ENCODE measurements at regions not wholly inside any gene's neighbourhood (a gene's known extent, or its start where the extent isn't known, plus 50 kb on each side); places are given as distances from the start of the nearest gene placed in this dataset.
"Not testable (repeated sequence)": the region's sequence is repeated elsewhere in the genome, so short reads cannot be mapped to it uniquely, and the experiment has no call there.

DNA sequence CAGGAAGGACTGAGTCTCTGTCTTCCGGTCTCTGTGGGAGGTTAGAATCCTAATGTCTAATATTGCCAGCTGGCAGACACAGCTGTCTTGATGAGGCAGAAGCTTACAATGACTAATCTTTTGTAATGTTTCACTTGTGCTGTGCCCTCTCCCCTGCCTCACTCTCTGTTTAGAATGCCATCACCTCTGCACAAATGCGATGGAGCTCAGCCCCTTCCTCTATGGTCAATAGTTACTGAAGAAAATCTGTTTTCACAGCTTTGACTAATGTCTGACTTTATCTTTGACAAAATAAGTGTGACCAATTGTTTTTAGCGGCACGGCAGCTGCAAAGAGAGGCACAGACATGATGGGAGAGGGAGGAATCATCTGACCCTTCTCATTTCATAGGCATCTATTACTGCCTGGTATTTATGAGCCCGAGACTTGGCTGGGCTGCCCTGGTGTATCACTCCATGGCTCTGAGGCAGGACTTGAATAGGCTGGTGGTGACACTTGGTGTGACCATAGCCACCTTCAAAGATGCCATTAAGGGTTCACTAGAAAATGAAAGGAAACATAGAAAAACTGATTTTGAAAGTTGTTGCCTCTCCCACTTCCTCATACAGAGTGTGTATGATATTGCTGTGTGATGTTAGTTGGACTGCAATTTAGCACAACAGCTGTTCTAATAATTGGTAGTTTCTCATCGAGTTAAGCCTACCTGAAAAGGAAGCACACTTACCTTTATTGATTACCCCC lies 163.2 kb upstream of the NBPF11 start:
- DNase-seq (ENCODE audit: low spot score): no peak

DNA sequence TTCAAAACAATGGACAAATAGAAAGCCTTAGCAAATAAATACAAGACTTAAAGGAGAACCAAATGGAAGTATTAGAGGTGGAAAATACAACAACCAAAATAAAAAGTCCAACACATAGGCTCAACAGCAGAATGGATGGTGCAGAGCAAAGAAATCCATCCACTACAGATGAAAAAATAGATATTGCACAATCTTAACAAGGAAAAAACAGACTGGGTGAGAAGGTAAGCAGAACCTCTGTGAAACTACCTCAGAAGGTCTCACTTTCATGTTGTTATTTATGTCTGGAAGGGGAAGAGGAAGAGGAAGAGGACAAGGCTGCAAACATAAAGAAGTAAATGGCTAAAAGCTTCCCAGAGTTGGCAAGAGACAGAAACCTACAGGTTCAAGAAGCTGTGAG lies 158.7 kb upstream of the NBPF11 start:
- DNase-seq (ENCODE audit: low spot score): no peak

DNA sequence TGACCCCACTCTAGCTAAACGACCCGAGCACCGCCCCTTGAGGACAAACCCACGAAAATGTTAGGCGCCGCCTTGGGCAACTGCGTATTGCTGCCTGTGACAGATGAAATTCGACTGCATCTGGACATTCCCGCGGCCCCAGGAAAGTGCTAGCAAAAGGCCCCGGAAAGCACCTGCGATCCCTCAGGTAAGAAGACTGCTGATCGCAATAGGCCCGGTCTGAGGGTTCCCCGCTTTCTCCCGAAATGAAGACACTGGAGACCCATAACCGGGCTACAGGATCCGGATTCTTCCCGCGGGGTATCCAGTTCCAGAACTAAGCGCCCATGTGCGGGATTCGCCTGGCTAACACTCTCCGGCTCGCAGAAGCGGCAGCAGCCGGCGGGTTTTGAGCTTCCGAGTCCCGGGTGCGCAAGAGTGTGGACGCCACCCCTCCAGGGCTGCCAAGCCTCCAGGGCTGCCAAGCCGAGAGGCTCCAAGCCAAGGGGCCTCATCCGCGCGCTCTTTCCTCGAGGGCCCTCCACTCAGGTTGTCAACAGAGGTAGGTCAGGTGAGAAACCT lies 157.9 kb upstream of the NBPF11 start:
- no peak for DNase-seq (ENCODE audit: low spot score)

DNA sequence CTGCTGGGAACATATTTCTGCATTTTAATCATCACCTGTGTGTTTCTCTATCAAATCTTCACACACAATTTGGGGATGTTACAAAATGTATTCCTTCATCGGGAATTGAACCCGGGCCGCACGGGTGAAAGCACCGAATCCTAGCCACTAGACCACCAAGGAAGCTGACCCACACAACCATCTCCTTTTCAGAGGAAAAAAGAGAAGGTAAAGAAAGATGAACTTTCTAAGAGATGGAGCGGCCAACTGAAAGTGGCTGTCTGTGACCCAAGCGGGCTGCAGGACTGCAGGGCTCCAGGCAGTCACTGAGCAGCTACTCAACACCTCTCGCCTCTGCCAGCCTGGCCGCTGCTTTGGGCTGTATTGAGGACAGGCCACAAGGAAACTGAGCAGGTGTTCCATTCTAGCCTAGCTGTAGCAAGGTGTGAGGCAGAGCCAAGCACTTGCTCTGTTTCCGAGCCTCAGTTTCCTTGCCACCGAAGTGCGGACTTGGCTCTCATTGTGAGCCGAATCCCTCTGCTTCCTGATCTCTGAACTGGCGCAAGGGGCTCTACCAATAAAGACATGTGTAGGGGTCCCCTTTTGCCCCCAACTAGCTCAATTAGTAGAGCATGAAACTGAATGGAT lies 156.9 kb upstream of the NBPF11 start:
- DNase-seq (ENCODE audit: low spot score): no peak

DNA sequence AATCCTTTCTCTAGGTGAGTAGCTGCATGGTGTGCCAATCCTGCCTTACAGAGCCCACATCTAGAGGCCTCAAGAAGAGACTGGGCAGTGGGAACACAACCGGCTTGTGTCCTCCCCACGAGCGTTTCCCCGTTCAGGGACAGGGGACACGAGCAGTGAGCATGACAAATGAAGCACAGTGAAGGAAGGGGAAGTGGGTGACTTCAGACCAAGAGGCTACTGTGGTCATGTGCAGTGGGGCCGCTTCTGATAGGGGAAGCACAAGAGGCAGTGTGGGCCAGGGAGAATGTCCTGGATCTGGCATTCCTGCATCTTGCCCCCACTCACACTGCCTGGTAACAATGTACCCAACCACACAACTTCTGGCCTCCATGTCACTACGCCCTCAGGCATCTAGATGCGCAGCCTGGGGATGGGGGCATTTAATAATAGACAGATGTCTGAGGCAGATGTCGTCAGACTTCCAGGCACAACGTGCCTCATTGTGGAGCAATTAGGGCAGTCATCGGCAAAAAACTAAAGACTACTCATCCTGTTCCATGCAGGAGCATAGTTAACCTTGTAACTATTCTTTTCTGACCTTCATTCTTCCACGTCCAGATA lies 155.6 kb upstream of the NBPF11 start:
- no peak for DNase-seq (ENCODE audit: low spot score)

DNA sequence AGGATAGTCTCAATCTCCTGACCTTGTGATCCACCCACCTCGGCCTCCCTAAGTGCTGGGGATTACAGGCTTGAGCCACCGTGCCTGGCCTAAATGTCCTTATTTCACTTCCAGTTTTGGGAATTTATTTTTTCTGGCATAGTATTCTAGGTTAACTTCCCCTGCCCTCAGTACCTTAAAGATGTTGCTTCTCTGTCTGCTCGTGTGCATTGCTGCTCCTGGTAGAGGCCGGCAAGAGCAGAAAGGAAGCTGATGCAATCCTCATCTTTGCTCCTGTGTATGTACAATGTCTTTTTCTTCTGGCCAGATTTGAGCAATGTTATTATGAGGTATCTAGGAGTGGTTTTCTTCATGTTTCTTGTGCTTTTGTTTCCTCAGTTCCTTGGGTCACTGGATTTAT lies 152.9 kb upstream of the NBPF11 start:
- not testable (repeated sequence) for DNase-seq (ENCODE audit: low spot score)

- DNase-seq (ENCODE audit: low spot score): not testable (repeated sequence)
Observed at GRCh38 chr1:148302586-148303364, 150.7 kb upstream of the NBPF11 start.

DNA sequence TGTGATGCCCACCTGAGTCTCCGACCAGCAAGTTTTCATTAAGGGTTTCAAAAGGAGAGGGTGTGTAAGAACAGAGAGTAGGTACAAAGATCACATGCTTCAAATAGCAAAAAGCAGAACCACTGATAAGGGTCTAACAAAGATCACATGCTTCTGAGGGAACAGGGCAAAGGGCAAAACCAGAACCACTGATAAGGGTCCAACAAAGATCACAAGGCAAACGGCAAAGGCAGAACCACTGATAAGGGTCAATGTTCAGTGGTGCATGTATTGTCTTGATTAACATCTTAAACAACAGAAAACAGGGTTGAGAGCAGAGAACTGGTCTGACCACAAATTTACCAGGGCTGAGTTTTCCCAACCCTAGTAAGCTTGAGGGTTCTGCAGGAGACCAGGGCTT lies 145.8 kb upstream of the NBPF11 start:
- not testable (repeated sequence) for DNase-seq (ENCODE audit: low spot score)

GRCh38 chr1:148296511-148296910 lies 144.4 kb upstream of the NBPF11 start:
- no peak for DNase-seq (ENCODE audit: low spot score)

DNA sequence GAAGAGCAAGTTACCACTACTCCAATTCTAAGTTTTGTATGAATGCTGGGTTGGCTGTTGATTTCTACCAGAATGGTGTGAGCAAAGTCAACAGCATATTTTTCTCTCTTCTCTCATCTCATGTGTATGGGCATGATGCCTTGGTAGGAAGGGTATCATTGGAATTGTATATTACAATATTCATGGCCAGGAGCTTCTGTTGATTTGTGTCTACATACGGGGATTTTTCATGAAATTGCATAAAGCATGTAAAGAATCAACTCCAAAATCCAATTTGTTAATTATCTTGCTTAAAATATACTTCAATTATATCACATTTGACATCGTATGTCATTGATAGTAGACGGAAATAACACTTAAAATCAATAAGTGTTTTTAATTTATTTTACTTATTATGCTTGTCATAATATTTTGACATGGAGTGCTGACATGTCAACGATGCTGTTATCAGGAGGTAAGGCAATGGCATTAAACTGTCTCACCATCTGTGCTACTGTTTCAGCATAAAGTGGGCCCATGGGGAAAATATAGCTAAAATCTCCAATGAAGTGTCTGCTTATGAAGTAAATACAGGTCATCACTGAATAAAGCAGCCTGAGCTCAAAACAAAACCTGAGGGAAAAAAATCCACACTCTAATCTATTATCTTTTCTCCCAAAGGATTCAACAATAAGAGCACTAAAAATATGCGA lies 142.2 kb upstream of the NBPF11 start:
- no peak for DNase-seq (ENCODE audit: low spot score)

DNA sequence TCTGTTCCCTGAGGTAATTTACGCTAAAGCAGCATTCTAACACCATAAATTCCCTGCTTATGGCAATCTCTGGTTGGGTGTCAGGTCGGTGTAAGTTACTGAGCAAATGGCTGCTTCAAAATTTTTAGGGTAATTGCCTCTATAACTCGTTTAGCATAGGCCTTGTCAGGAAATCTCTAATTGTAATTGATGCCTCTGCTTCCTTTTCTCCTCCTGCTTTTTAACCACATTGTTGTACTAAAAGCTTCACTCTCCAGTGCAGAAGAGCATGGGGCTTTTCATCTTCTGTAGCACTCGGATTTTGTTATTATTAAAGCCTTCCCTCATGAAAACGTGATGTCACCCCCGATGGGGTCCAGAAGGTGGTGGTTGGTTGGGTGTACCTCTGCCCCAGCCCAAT lies 141.6 kb upstream of the NBPF11 start:
- DNase-seq (ENCODE audit: low spot score): no peak

- no peak for DNase-seq (ENCODE audit: low spot score)
Observed at GRCh38 chr1:148292915-148293314, 140.8 kb upstream of the NBPF11 start.

GRCh38 chr1:148290881-148291280 lies 138.8 kb upstream of the NBPF11 start:
- no peak for DNase-seq (ENCODE audit: low spot score)

DNA sequence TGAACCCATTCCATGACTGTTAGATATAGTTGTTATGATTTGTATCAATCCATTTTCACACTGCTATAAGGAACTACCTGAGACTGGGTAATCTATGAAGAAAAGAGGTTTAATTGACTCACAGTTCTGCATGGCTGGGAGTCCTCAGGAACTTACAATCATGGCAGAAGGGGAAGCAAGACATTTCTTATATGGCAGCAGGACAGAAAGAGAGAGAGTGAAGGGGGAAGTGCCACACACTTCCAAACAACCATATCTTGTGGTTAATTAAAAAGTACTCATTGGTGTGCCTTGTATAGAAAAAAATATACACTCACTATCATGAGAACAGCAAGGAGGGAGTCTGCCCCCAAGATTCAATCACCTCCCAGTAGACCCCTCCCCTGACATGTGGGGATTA lies 137.6 kb upstream of the NBPF11 start:
- DNase-seq (ENCODE audit: low spot score): no peak

GRCh38 chr1:148285946-148286345 lies 133.9 kb upstream of the NBPF11 start:
- not testable (repeated sequence) for DNase-seq (ENCODE audit: low spot score)

DNA sequence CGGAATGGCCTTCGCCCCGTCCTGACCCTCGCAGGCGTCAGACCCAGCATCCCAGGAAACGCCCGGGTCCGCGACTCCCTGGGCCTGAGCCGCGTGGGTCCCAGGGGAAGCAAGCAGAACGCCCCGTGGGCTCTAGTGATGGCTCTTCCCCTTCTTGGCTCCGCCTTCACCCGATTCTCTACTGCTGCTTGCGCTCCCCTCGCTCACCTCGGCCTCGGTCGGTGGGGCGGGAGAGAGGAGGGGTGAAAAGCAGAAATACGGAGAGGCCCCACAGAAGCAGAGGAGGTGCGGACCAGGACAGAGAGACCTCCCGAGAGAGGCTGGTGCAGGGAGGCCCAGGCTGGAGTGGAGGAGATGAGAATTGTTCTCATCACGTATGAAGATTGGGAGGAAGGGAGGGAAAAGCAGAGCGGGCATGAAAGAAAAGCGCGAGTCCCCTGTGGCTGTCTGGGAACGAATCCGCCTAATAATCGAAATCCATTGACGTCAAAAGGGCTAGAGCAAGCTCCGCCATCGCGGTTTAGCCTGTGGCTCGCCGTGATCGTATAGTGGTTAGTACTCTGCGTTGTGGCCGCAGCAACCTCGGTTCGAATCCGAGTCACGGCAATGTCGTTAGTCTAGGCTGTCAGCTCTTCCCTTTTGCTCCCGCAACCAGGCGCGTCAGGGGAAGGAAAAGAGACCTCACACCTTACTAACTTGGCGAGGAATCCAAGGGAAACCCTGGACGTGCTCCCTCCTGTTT lies 128.9 kb upstream of the NBPF11 start:
- DNase-seq (ENCODE audit: low spot score): not testable (repeated sequence)

- not testable (repeated sequence) for DNase-seq (ENCODE audit: low spot score)
Observed at GRCh38 chr1:148279002-148279542, 127.0 kb upstream of the NBPF11 start.

GRCh38 chr1:148277865-148278279 lies 125.8 kb upstream of the NBPF11 start:
- not testable (repeated sequence) for DNase-seq (ENCODE audit: low spot score)

- not testable (repeated sequence) for DNase-seq (ENCODE audit: low spot score)
Observed at GRCh38 chr1:148267066-148267465, 115.0 kb upstream of the NBPF11 start.
